Hepatocyte (in vitro differentiated cells): ENCODE measurements at regions not wholly inside any gene's neighbourhood (a gene's known extent, or its start where the extent isn't known, plus 50 kb on each side); places are given as distances from the start of the nearest gene placed in this dataset.

Experiments
- DNase-seq: peaks from one replicate; pipeline ENCODE4 v3.0.0-alpha.2; 2016; ENCODE audit warnings: low spot score
- H2AFZ ChIP-seq: fragments of 200-600 bp; sonication (generic); 2 replicates; pipeline ENCODE4 v1.6.0; 2016; ENCODE audit warnings: antibody characterized with exemption, mild to moderate bottlenecking
- H3K27ac ChIP-seq: fragments of 200-600 bp; sonication (generic); 2 replicates; pipeline ENCODE4 v1.5.1; 2016; ENCODE audit warnings: mild to moderate bottlenecking
- H3K27me3 ChIP-seq: fragments of 200-600 bp; sonication (generic); 2 replicates; pipeline ENCODE4 v1.6.1; 2016
- H3K36me3 ChIP-seq: fragments of 200-600 bp; sonication (generic); replicated peaks from 2 replicates; pipeline ENCODE4 v1.5.1; 2016; ENCODE audit warnings: low read depth; ENCODE audit not compliant: insufficient read depth
- H3K4me1 ChIP-seq: fragments of 200-600 bp; sonication (generic); 2 replicates; pipeline ENCODE4 v1.5.1; 2016; ENCODE audit warnings: mild to moderate bottlenecking, moderate library complexity; ENCODE audit not compliant: insufficient read depth
- H3K4me2 ChIP-seq: fragments of 200-600 bp; sonication (generic); 2 replicates; pipeline ENCODE4 v1.6.0; 2016
- H3K4me3 ChIP-seq: fragments of 200-600 bp; sonication (generic); 2 replicates; pipeline ENCODE4 v1.5.1; 2016; ENCODE audit warnings: mild to moderate bottlenecking
- H3K79me2 ChIP-seq: fragments of 200-600 bp; sonication (generic); 2 replicates; pipeline ENCODE4 v1.6.0; 2017; ENCODE audit warnings: mild to moderate bottlenecking
- H3K9me2 ChIP-seq: fragments of 200-600 bp; sonication (generic); replicated peaks from 2 replicates; pipeline ENCODE4 v1.6.0; 2017; ENCODE audit warnings: mild to moderate bottlenecking; ENCODE audit not compliant: insufficient read depth
- H3K9me3 ChIP-seq: fragments of 200-600 bp; sonication (generic); 2 replicates; pipeline ENCODE4 v1.5.1; 2016; ENCODE audit warnings: low read depth, mild to moderate bottlenecking
- H4K20me1 ChIP-seq: fragments of 200-600 bp; sonication (generic); 2 replicates; pipeline ENCODE4 v1.6.0; 2016; ENCODE audit warnings: mild to moderate bottlenecking; ENCODE audit not compliant: insufficient read depth, poor library complexity, severe bottlenecking
- EZH2 ChIP-seq: fragments of 200-600 bp; sonication (generic); IDR thresholded peaks from 2 replicates; pipeline ENCODE4 v1.6.1; 2016; ENCODE audit warnings: antibody characterized with exemption, mild to moderate bottlenecking, borderline replicate concordance
- EZH2phosphoT487 ChIP-seq: fragments of 200-600 bp; sonication (generic); IDR thresholded peaks from one replicate; pipeline ENCODE4 v1.6.1; 2018; ENCODE audit warnings: antibody characterized with exemption, mild to moderate bottlenecking, low read depth, moderate library complexity; ENCODE audit not compliant: unreplicated experiment, severe bottlenecking
- WGBS: methylation state at CpG from one replicate; pipeline ENCODE4 v1.1.6; 2016; ENCODE audit warnings: low lambda C conversion rate; ENCODE audit errors: missing lambda C conversion rate; 5-methylcytosine and 5-hydroxymethylcytosine counted together
- TF ChIP-seq, protein P1 (sequence below): fragments of 200-600 bp; sonication (generic); IDR thresholded peaks from 2 replicates; pipeline ENCODE4 v1.5.1; 2016; ENCODE audit warnings: antibody characterized with exemption, mild to moderate bottlenecking; ENCODE audit not compliant: poor library complexity

DNA sequence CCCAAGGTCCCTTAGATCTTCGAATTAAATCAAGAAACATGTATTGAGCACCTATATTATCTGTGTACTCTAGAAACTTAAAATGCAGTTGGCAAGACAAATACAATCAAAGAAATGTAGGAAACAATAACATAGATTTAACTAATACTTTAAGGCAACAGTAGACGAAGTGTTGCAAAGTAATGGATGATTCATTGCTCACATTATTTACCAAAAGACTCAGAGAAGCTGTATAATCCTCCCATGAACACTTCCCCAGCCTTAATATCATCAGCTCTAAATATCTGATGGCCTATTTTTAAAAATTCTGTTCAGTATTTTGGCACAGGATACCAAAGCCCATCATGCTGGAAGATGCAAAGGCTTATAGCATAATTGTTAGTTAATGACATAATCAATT is 272.1 kb upstream of the TTC14 start:
- no peak for DNase-seq
- Histone ChIP-seq H3K4me1 (no peaks in the 10 kb centered on the region), H4K20me1 (no peaks in the 10 kb centered on the region), H3K9me3 (no peaks in the 10 kb centered on the region), H3K79me2 (no peaks in the 10 kb centered on the region), H3K27me3 (no peaks in the 10 kb centered on the region), H3K36me3 (no peaks in the 10 kb centered on the region), H2AFZ (no peak overlapping the region), H3K4me2 (no peak overlapping the region), H3K9me2 (no peaks in the 10 kb centered on the region), H3K27ac (no peak overlapping the region), H3K4me3 (no peak overlapping the region)
- WGBS, result 70% methylated on average over 2 of the region's 2 CpGs
- TF ChIP-seq, protein P1, sequence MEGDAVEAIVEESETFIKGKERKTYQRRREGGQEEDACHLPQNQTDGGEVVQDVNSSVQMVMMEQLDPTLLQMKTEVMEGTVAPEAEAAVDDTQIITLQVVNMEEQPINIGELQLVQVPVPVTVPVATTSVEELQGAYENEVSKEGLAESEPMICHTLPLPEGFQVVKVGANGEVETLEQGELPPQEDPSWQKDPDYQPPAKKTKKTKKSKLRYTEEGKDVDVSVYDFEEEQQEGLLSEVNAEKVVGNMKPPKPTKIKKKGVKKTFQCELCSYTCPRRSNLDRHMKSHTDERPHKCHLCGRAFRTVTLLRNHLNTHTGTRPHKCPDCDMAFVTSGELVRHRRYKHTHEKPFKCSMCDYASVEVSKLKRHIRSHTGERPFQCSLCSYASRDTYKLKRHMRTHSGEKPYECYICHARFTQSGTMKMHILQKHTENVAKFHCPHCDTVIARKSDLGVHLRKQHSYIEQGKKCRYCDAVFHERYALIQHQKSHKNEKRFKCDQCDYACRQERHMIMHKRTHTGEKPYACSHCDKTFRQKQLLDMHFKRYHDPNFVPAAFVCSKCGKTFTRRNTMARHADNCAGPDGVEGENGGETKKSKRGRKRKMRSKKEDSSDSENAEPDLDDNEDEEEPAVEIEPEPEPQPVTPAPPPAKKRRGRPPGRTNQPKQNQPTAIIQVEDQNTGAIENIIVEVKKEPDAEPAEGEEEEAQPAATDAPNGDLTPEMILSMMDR, result no peak
- TF ChIP-seq EZH2 (no peak), EZH2phosphoT487 (no peak)

DNA sequence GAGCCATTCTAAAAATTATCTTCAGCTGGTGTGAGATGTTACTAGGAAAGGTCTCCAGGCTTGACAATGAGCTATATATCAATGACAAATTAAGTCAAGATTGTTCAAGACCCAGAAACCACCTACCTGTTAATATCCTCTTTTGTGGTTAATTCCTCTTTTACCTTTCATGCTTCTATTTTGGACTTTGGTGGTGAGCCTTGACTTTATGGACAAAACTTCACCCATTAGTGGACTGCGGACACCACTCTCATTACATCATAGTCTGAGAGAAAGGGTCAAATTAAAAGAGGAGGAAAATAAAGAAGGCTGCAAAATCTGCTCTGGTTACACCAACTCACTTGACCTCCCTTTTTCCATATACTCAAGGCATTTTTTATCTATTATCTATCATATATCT is 271.5 kb upstream of the TTC14 start:
- H4K20me1 ChIP-seq, result no peaks in the 10 kb centered on the region
- H3K9me2 ChIP-seq, result no peaks in the 10 kb centered on the region
- H3K9me3 ChIP-seq, result no peaks in the 10 kb centered on the region
- no peaks in the 10 kb centered on the region for H3K79me2 ChIP-seq
- 96% methylated on average over 1 of the region's 1 CpG for WGBS
- H3K4me1 ChIP-seq, result no peaks in the 10 kb centered on the region
- H2AFZ ChIP-seq, result no peak overlapping the region
- TF ChIP-seq, protein P1, result no peak
- no peak for TF ChIP-seq EZH2phosphoT487
- no peak for TF ChIP-seq EZH2
- H3K4me2 ChIP-seq, result no peak overlapping the region
- H3K27me3 ChIP-seq, result no peaks in the 10 kb centered on the region
- no peak overlapping the region for H3K4me3 ChIP-seq
- no peak for DNase-seq
- H3K27ac ChIP-seq, result no peak overlapping the region
- no peaks in the 10 kb centered on the region for H3K36me3 ChIP-seq

DNA sequence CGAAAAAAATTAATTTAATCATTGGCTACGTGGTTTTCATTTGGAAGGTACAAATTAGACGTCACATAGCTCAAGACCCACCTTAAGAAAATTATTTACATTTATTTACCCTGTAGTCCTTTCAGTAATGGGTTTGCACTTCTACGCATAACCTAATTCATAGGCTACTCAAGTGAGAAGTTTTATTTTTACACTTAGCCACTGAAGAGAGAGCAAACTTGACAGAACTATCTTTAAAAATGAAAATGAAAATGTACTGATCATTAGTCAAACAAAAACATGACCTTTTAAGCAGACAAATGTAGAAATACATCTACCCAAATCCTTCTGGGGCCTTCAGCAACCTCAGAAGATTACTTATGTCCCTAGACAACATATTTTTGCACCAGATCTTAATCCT is 269.4 kb upstream of the TTC14 start:
- Histone ChIP-seq H3K4me1 (no peaks in the 10 kb centered on the region), H3K9me2 (no peaks in the 10 kb centered on the region), H2AFZ (no peak overlapping the region), H3K9me3 (no peaks in the 10 kb centered on the region), H3K36me3 (no peaks in the 10 kb centered on the region), H4K20me1 (no peaks in the 10 kb centered on the region), H3K4me2 (no peak overlapping the region), H3K79me2 (no peaks in the 10 kb centered on the region), H3K27me3 (no peaks in the 10 kb centered on the region), H3K27ac (no peak overlapping the region), H3K4me3 (no peak overlapping the region)
- TF ChIP-seq, protein P1, result no peak
- TF ChIP-seq EZH2 (no peak), EZH2phosphoT487 (no peak)
- DNase-seq, result no peak
- 79% methylated on average over 4 of the region's 4 CpGs for WGBS

DNA sequence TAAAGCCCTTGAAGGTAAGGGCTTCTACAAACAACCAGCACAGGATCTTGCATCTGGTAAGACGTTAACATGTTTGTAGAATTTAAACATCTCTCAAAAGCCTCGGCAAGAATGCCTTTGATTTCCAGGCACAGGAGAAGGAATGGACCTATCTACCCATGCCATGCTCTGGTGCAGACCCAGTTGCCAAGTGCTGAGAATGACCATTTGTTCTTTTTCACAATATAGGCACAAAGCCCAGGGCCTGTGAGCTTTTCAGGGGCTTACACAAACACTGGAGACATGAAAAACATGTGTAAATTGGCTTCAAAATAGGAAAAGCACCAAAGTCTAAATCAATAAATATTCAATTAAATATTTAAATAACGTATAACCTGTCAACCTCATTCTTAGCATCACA is 266.9 kb upstream of the TTC14 start:
- 70% methylated on average over 3 of the region's 3 CpGs for WGBS
- Histone ChIP-seq H3K9me2 (no peaks in the 10 kb centered on the region), H2AFZ (no peak overlapping the region), H3K79me2 (no peaks in the 10 kb centered on the region), H3K4me1 (no peaks in the 10 kb centered on the region), H3K4me3 (no peak overlapping the region), H3K9me3 (no peaks in the 10 kb centered on the region), H3K36me3 (no peaks in the 10 kb centered on the region), H3K4me2 (no peak overlapping the region), H3K27ac (no peak overlapping the region), H3K27me3 (no peaks in the 10 kb centered on the region), H4K20me1 (no peaks in the 10 kb centered on the region)
- no peak for DNase-seq
- TF ChIP-seq, protein P1, result no peak
- TF ChIP-seq EZH2phosphoT487, result no peak
- TF ChIP-seq EZH2, result no peak
